ENCODE measurements at regions not wholly inside any gene's neighbourhood (a gene's known extent, or its start where the extent isn't known, plus 50 kb on each side); places are given as distances from the start of the nearest gene placed in this dataset.
"Not testable (repeated sequence)": the region's sequence is repeated elsewhere in the genome, so short reads cannot be mapped to it uniquely, and the experiment has no call there.

GRCh38 chr6:134791243-134791843 is 158.6 kb downstream of the ALDH8A1 start:
- intact Hi-C loops (cut with micrococcal nuclease) = not testable (repeated sequence)

- intact Hi-C loops (cut with micrococcal nuclease) = no loop called here
Observed at GRCh38 chr6:134787261-134787877, 162.5 kb downstream of the ALDH8A1 start.

- intact Hi-C loops (cut with micrococcal nuclease) = no loop called here
Observed at GRCh38 chr6:134784336-134784735, 165.6 kb downstream of the ALDH8A1 start.

- intact Hi-C loops (cut with micrococcal nuclease) = no loop called here
Observed at GRCh38 chr6:134778431-134778830, 171.5 kb downstream of the ALDH8A1 start.

- intact Hi-C loops (cut with micrococcal nuclease) = no loop called here
Observed at GRCh38 chr6:134774201-134774638, 175.7 kb downstream of the ALDH8A1 start.

- intact Hi-C loops (cut with micrococcal nuclease) = no loop called here
Observed at GRCh38 chr6:134772671-134773360, 177.1 kb downstream of the ALDH8A1 start.

- intact Hi-C loops (cut with micrococcal nuclease) = no loop called here
Observed at GRCh38 chr6:134768931-134769330, 181.0 kb downstream of the ALDH8A1 start.

- intact Hi-C loops (cut with micrococcal nuclease) = no loop called here
Observed at GRCh38 chr6:134766497-134766896, 183.4 kb downstream of the ALDH8A1 start.

GRCh38 chr6:134764741-134765140 is 185.2 kb downstream of the ALDH8A1 start:
- intact Hi-C loops (cut with micrococcal nuclease) = no loop called here

GRCh38 chr6:134763575-134763974 is 186.3 kb downstream of the ALDH8A1 start:
- intact Hi-C loops (cut with micrococcal nuclease) = not testable (repeated sequence)

- intact Hi-C loops (cut with micrococcal nuclease) = no loop called here
Observed at GRCh38 chr6:134758621-134759020, 191.3 kb downstream of the ALDH8A1 start.

- intact Hi-C loops (cut with micrococcal nuclease) = no loop called here
Observed at GRCh38 chr6:134757911-134758361, 192.0 kb downstream of the ALDH8A1 start.

GRCh38 chr6:134756374-134757025 is 193.4 kb downstream of the ALDH8A1 start:
- intact Hi-C loops (cut with micrococcal nuclease) = no loop called here

- intact Hi-C loops (cut with micrococcal nuclease) = no loop called here
Observed at GRCh38 chr6:134754013-134754690, 195.7 kb downstream of the ALDH8A1 start.

GRCh38 chr6:134753001-134753400 is 196.9 kb downstream of the ALDH8A1 start:
- intact Hi-C loops (cut with micrococcal nuclease) = no loop called here

- intact Hi-C loops (cut with micrococcal nuclease) = no loop called here
Observed at GRCh38 chr6:134752445-134752844, 197.5 kb downstream of the ALDH8A1 start.

- intact Hi-C loops (cut with micrococcal nuclease) = no loop called here
Observed at GRCh38 chr6:134750669-134751068, 199.2 kb downstream of the ALDH8A1 start.

- intact Hi-C loops (cut with micrococcal nuclease) = no loop called here
Observed at GRCh38 chr6:134748484-134748883, 201.4 kb downstream of the ALDH8A1 start.

- intact Hi-C loops (cut with micrococcal nuclease) = not testable (repeated sequence)
Observed at GRCh38 chr6:134747197-134747596, 202.7 kb downstream of the ALDH8A1 start.

- intact Hi-C loops (cut with micrococcal nuclease) = no loop called here
Observed at GRCh38 chr6:134746140-134746539, 203.8 kb downstream of the ALDH8A1 start.

GRCh38 chr6:134745192-134745591 is 204.7 kb downstream of the ALDH8A1 start:
- intact Hi-C loops (cut with micrococcal nuclease) = not testable (repeated sequence)
